HS-27A (cell line): ENCODE measurements at regions not wholly inside any gene's neighbourhood (a gene's known extent, or its start where the extent isn't known, plus 50 kb on each side); places are given as distances from the start of the nearest gene placed in this dataset.

ENCODE experiments used
- DNase-seq: peaks from one replicate; pipeline ENCODE4 v3.0.0-alpha.2; 2012; ENCODE audit warnings: low read depth, missing footprints

GRCh38 chr5:163360656-163361055 is 76.7 kb upstream of the CCNG1 start:
- no peak for DNase-seq

- no peak for DNase-seq
Observed at GRCh38 chr5:163361450-163361849, 75.9 kb upstream of the CCNG1 start.

- DNase-seq: no peak
Observed at GRCh38 chr5:163362840-163363371, 74.5 kb upstream of the CCNG1 start.

- DNase-seq: no peak
Observed at GRCh38 chr5:163363389-163363788, 74.0 kb upstream of the CCNG1 start.

- DNase-seq: no peak
Observed at GRCh38 chr5:163366757-163367156, 70.6 kb upstream of the CCNG1 start.

GRCh38 chr5:163369776-163370385 is 67.5 kb upstream of the CCNG1 start:
- DNase-seq: no peak

GRCh38 chr5:163373436-163374084 is 63.8 kb upstream of the CCNG1 start:
- no peak for DNase-seq

- DNase-seq: no peak
Observed at GRCh38 chr5:163377982-163378381, 59.4 kb upstream of the CCNG1 start.

GRCh38 chr5:163379298-163380155 is 57.9 kb upstream of the CCNG1 start:
- peak; percentile 5 for DNase-seq

- no peak for DNase-seq
Observed at GRCh38 chr5:163381832-163382231, 55.6 kb upstream of the CCNG1 start.

- DNase-seq: no peak
Observed at GRCh38 chr5:163383754-163384153, 53.6 kb upstream of the CCNG1 start.

- no peak for DNase-seq
Observed at GRCh38 chr5:163384669-163385068, 52.7 kb upstream of the CCNG1 start.

GRCh38 chr5:163385271-163385670 is 52.1 kb upstream of the CCNG1 start:
- no peak for DNase-seq

- no peak for DNase-seq
Observed at GRCh38 chr5:163385824-163386223, 51.6 kb upstream of the CCNG1 start.

- no peak for DNase-seq
Observed at GRCh38 chr5:163386352-163386751, 51.0 kb upstream of the CCNG1 start.

- DNase-seq: no peak
Observed at GRCh38 chr5:163387589-163388343, 49.6 kb upstream of the CCNG1 start.
